HG03039 (cell line): ENCODE measurements at regions not wholly inside any gene's neighbourhood (a gene's known extent, or its start where the extent isn't known, plus 50 kb on each side); places are given as distances from the start of the nearest gene placed in this dataset.
"Not testable (repeated sequence)": the region's sequence is repeated elsewhere in the genome, so short reads cannot be mapped to it uniquely, and the experiment has no call there.

Source experiments
- ATAC-seq: cut with Tn5 transposase; IDR thresholded peaks from one replicate; pipeline ENCODE4 v1.9.1; 2021; ENCODE audit warnings: mild to moderate bottlenecking, moderate library complexity; ENCODE audit not compliant: unreplicated experiment

DNA sequence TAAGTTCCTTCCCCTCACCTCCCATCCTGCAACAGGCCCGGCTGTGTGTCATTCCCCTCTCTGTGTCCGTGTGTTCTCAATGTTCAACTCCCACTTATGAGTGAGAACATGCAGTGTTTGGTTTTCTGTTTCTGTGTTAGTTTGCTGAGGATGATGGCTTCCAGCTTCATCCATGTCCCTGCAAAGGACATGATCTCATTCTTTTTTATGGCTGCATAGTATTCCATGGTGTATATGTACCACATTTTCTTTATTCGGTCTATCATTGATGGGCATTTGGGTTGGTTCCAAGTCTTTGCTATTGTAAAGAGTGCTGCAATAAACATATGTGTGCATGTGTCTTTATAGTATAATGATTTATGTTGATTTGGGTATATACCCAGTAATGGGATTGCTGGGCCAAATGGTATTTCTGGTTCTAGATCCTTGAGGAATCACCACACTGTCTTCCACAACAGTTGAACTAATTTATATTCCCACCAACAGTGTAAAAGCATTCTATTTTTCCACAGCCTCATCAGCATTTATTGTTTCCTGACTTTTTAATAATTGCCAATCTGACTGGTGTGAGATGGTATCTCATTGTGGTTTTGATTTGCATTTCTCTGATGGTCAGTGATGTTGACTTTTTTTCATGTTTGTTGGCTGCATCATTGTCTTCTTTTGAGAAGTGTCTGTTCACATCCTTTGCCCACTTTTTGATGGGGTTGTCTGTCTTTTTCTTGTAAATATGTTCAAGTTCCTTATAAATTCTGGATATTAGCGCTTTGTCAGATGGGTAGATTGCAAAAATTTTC lies 174.1 kb upstream of the PHACTR1 start:
- not testable (repeated sequence) for ATAC-seq

- ATAC-seq: no peak
These were observed 172.6 kb upstream of the PHACTR1 start for GRCh38 chr6:12543953-12544352.

DNA sequence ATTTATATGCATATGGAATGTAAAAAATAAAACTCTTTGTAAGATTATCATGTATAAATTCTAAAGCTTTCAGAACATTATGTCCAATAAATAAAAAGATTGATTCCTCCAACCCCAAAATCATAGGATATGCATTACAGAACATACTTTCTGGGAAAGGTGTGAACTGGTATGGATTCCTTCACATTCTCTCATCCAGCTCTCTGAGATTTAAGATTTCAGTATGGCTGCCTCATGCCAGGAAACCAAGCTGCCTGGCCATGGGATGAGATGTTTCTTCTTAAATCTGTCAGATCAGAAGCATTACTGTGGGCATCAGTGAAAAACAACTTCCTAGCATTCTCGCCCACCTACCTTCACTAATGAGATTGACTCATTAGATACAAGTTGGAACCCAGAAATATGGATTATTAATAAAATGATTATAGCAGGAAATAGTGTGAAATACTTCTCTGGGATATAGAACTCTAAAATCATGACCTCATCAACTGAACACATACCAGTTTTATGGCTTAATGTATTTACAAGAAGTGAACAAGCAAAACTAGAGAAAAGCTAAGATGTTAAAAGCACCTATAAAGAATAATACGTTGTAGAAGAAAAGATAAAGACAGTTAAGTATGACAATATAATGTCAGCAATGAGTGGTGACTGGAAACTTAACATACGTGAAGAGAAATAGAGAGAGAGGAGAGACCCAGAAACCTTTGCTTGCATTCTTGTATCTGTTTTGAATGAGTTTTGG lies 171.6 kb upstream of the PHACTR1 start:
- no peak for ATAC-seq

DNA sequence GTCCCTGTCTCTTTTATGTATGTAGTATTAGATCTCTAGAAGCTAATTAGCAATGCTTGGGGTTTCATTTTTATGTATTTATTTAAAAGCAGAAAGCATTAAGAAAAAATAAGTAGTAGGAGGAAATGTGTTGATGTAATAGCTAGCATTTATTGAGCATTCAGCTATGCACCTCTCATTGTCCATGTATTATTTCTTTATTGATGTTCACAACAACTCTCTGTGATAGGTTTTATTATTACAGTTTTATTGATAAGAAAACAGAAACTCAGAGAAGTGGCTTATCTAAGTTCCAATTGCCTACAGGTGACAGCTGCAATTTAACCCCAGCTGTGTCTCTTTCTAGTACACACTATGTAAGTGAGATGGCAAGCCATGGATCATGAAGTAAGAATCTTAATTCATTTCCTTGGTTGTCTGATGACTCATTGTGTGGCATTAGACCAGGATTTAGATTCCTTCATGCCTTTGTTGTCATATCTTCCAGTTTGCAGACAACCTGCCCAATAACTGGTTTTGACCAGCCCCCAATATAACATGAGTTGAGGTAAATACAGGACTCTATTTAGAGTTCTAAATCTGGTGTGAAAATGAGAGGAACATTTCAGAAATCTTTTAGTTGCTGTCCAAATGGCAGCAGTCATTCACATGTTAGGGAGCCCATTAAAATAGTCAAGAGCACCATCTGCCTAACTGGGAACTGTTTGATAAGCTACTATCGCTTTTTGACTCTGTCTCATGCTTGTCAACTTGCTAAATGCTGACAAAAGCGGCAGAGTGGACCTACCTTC lies 170.8 kb upstream of the PHACTR1 start:
- no peak for ATAC-seq

DNA sequence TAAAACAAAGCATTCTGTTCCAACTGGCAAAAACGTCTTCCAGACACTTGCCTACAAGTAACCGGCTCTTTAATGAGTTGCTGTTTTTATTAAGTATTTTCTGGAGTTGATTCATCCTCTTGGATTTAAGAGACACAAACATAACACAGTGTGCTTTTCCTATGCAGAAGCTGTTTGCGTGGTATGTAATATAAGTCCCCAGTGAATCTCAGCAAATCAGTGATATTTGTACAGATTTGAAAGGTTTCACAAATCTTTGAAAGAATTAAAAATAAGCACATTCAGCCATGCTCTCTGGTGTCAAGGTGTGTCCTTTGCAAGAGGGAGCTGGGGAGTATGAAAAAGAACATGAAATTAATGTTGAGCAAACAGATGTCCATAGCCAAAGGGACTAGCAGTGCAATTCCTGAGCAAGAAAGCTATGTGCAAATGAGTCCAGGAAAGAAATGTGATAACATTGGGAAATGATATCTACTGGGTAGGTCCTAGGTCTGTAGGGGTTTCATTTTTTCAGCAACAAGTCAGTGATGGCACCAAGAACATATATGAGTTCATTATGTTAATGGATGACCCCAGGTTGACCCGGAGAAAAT lies 170.1 kb upstream of the PHACTR1 start:
- no peak for ATAC-seq

DNA sequence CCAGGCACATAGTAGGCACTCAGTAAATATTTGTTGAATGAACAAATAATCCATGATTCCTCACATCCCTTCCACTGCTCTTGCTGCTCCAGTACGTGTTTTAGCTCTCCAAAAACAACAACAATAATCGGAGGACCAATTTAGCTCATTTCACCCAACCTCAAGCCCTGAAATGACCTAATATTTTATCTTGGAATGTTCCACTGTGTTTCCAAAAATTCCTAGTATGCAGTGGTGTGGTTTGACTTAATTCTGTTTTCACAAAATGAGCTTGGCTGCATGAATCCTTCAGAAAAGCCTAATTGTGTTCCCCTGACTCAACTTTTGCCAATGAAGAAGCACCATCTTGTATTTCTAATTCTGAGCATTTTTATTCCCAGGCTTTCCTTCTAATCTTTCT lies 168.0 kb upstream of the PHACTR1 start:
- ATAC-seq: no peak

DNA sequence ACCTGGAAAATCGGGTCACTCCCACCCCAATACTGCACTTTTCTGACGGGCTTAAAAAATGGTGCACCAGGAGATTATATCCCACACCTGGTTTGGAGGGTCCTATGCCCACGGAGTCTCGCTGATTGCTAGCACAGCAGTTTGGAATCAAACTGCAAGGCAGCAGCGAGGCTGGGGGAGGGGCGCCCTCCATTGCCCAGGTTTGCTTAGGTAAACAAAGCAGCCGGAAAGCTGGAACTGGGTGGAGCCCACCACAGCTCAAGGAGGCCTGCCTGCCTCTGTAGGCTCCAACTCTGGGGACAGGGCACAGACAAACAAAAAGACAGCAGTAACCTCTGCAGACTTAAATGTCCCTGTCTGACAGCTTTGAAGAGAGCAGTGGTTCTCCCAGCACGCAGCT lies 167.1 kb upstream of the PHACTR1 start:
- ATAC-seq: not testable (repeated sequence)

GRCh38 chr6:12554820-12555219 lies 161.7 kb upstream of the PHACTR1 start:
- ATAC-seq: not testable (repeated sequence)

DNA sequence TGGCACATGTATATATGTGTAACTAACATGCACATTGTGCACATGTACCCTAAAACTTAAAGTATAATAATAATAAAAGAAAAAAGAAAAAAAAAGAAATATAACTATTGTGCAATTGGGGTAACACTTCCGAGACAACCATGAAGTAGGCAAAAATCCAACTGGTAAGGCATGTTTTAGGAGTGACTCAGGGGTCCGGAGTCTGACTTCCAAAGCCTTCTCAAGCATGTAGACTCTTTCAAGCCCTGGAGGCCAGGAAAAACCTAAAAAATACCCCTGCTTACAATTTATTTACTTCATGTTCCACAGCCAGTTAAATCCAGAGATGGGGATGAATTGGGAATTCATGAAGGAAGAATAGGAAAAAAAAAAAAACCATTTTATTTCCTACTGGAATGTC lies 161.3 kb upstream of the PHACTR1 start:
- no peak for ATAC-seq

DNA sequence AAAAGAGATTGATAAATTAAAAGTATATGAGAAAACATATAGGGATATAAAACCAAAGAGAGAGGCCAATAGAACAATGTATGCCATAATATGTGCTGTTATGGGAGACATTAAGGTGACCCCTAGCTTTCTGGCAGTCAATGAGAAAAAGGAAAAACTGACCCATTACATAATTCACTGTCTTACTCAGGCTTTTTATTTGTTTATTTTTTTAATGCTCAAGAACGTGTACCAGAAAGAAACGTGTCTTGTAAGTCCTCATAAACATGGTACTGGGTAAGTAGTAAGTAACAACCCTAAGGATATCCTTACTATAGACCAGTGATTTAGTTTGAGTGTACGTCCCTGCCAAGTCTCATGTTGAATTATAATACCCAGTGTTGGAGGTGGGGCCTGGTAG lies 160.8 kb upstream of the PHACTR1 start:
- no peak for ATAC-seq

- ATAC-seq: no peak
These were observed 158.8 kb upstream of the PHACTR1 start for GRCh38 chr6:12557765-12558164.

DNA sequence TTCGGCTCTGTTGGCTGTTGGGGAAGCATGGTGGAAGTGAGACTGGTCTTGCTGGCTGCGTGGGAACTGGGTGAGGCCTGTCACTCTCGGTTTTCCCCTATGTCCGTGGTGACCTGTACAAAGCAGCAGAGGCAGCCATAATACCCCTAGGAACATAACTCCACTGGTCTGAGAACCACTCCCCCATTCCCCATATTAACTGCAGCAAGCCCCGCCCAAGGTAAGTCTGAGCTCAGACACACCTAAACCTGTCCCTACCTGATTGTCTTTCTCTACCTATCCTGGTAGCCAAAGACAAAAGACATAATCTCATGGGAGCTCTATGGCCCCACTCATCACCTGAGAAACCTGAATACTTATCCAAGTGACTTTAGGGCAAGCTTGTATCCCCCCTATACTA lies 156.3 kb upstream of the PHACTR1 start:
- no peak for ATAC-seq

- ATAC-seq: no peak
These were observed 149.9 kb upstream of the PHACTR1 start for GRCh38 chr6:12566618-12567123.

DNA sequence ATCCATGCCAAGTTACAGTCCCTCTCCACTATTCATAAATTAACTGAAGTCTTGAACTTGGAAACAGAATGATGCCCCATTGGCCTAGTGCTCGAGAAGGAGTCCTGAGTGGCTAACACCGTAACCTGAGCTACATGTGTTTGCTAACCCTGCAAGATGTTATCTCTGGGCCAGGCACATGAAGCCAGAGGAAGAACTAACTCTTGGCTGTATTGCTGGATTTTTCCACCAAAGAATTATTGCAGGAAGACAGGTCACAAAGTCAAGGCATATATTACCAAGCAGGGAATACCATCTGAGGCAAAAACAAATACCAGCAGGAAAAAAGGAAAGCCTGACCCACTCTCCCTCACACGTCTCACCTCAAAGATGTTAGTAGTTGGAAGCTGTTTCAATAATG lies 148.9 kb upstream of the PHACTR1 start:
- ATAC-seq: no peak

- ATAC-seq: no peak
These were observed 146.9 kb upstream of the PHACTR1 start for GRCh38 chr6:12569646-12570045.

DNA sequence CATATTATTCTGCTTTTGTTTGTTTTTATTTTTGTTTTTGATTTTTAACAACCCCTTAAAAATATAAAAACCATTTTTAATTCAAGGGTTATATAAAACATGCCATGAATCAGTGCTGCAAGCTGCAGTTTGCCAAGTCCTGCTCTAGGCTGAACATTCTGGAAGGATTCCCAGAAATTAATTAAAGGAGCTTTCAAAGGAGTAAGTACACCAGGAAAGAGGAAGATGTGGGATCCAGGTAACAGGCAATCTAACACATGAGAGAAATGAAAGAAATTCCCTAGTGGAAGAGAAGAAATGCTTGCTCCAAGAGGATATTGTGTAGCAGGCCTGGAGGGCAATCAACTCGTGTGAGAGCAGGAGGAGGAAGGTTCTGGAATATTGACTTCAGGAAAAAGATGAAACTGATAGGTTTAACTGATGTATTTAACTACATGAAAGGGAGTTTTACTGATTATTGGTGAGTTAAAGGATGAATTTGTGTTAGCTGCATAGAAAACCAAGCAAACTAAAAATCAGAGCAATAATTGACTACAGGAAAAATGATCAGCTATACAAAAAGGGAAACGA lies 146.0 kb upstream of the PHACTR1 start:
- ATAC-seq: no peak

DNA sequence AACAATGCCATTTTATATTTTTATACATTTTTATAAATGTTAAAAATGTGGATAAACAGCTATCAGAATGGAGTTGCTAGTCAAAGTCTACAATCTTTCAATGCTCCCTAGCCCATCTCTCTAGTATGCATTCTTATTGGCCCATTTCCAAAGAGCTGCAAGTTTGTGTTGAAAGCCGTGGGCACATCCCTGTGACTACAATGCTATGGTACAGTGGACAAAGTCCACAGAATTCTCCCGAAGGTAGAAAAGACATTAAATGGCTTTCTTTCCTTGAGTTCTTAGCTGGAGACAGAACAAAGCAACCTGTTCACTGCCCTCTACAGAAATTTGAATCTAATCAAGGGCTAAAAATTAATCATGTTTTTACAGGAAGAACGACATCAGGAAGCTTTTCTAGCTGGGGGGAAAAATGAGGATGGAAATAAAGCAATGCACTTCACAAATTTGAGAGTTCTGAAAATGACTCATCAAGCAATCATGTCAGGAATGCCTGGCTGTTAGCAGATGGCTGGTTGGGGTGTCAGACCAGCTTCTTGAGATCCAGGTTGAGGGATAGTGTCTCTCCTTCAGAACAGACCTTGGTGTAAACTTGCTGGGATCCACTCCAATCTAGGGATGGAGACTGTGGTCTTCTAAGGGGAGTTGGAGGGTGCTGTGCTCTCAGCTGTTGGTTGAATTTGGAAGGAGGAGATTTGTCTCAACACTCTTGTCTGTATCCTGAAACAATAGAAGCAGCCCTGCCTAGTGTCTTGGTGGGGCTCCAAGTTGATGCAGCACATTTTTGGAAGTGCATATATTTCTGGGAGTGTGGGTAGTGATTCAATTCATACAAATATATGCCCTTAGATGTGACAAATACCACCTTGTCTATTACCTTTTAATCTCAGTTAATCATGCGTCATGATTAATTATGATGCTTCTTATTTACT lies 143.4 kb upstream of the PHACTR1 start:
- no peak for ATAC-seq

DNA sequence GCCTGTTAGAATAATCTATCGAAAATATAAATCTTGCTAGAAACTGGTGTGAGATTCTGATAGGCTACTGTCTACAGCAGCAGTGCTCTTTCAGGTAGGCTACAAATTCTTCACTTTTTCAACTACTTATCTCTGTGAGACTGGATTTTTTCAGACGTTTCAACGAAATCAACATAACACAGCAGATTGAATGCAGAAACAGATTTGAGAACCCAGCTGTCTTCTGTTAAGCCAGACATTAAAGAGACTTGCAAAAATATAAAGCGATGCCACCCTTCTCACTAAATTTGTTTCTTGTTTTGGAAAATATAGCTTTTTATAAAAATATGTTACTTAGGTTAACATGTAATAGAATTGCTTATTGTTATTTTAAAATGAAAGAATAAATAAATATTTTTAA lies 140.6 kb upstream of the PHACTR1 start:
- ATAC-seq: no peak

DNA sequence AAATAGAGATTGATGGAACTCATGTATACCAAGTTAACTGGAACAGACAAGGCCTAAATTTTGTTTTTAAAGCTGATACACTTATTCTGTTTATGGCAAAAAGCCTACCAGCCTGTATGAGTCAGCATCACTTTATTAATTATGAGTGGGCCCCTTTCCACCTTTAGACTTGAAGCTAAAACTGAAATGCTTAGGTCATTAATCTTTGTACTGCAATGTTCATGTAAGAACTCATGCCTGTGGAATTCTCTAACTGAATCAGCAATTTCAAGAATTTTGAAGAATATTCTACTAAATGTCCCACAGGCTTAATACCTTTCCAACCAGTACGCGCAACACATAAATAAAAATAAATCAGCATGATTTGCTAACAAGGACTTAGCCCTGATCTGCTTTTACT lies 140.2 kb upstream of the PHACTR1 start:
- no peak for ATAC-seq
